ENCODE measurements at regions not wholly inside any gene's neighbourhood (a gene's known extent, or its start where the extent isn't known, plus 50 kb on each side); places are given as distances from the start of the nearest gene placed in this dataset.

GRCh38 chr11:64466115-64466718 is 89.5 kb upstream of the SLC22A11 start:
- Histone ChIP-seq H3K79me2 (no peaks in the 10 kb centered on the region), H3K4me3 (no peak overlapping the region), H4K20me1 (ENCODE audit: insufficient read depth, poor library complexity, severe bottlenecking) (no peaks in the 10 kb centered on the region), H3K27ac (no peak overlapping the region), H3K9me2 (replicated peaks; ENCODE audit: insufficient read depth) (no peaks in the 10 kb centered on the region), H3K9me3 (ENCODE audit: low read depth) (no peaks in the 10 kb centered on the region), H3K4me1 (ENCODE audit: insufficient read depth) (no peaks in the 10 kb centered on the region), H3K4me2 (no peak overlapping the region), H3K27me3 (peaks cover 8% of the 10 kb centered on the region), H3K36me3 (replicated peaks; ENCODE audit: insufficient read depth, low read depth) (no peaks in the 10 kb centered on the region), H2AFZ (no peak overlapping the region)
- WGBS (ENCODE audit: low lambda C conversion rate, missing lambda C conversion rate), result 97% methylated on average over 7 of the region's 7 CpGs
- DNase-seq (ENCODE audit: low spot score), result no peak
- TF ChIP-seq CTCF (IDR thresholded peaks at IDR 0.05; ENCODE audit: poor library complexity), result no peak
- no peak for TF ChIP-seq EZH2 (IDR thresholded peaks at IDR 0.05; ENCODE audit: borderline replicate concordance)
- no peak for TF ChIP-seq EZH2phosphoT487 (IDR thresholded peaks at IDR 0.05; ENCODE audit: low read depth, severe bottlenecking, unreplicated experiment)

- H3K79me2 ChIP-seq, result no peaks in the 10 kb centered on the region
- no peaks in the 10 kb centered on the region for H3K9me3 ChIP-seq (ENCODE audit: low read depth)
- 50% methylated on average over 5 of the region's 5 CpGs for WGBS (ENCODE audit: low lambda C conversion rate, missing lambda C conversion rate)
- no peaks in the 10 kb centered on the region for H4K20me1 ChIP-seq (ENCODE audit: insufficient read depth, poor library complexity, severe bottlenecking)
- no peak for TF ChIP-seq EZH2 (IDR thresholded peaks at IDR 0.05; ENCODE audit: borderline replicate concordance)
- no peak for TF ChIP-seq EZH2phosphoT487 (IDR thresholded peaks at IDR 0.05; ENCODE audit: low read depth, severe bottlenecking, unreplicated experiment)
- TF ChIP-seq CTCF (IDR thresholded peaks at IDR 0.05; ENCODE audit: poor library complexity), result no peak
- H3K9me2 ChIP-seq (replicated peaks; ENCODE audit: insufficient read depth), result no peaks in the 10 kb centered on the region
- peaks cover 8% of the 10 kb centered on the region for H3K27me3 ChIP-seq
- no peak for DNase-seq (ENCODE audit: low spot score)
- no peaks in the 10 kb centered on the region for H3K4me1 ChIP-seq (ENCODE audit: insufficient read depth)
- H3K27ac ChIP-seq, result no peak overlapping the region
- no peak overlapping the region for H3K4me3 ChIP-seq
- no peak overlapping the region for H3K4me2 ChIP-seq
- H2AFZ ChIP-seq, result no peak overlapping the region
- no peaks in the 10 kb centered on the region for H3K36me3 ChIP-seq (replicated peaks; ENCODE audit: insufficient read depth, low read depth)
Measured at GRCh38 chr11:64469288-64469687, 86.5 kb upstream of the SLC22A11 start.

GRCh38 chr11:64472593-64473455 is 82.9 kb upstream of the SLC22A11 start:
- no peaks in the 10 kb centered on the region for H4K20me1 ChIP-seq (ENCODE audit: insufficient read depth, poor library complexity, severe bottlenecking)
- H3K79me2 ChIP-seq, result no peaks in the 10 kb centered on the region
- no peak overlapping the region for H2AFZ ChIP-seq
- no peak overlapping the region for H3K4me3 ChIP-seq
- no peaks in the 10 kb centered on the region for H3K9me2 ChIP-seq (replicated peaks; ENCODE audit: insufficient read depth)
- H3K9me3 ChIP-seq (ENCODE audit: low read depth), result no peaks in the 10 kb centered on the region
- TF ChIP-seq EZH2 (IDR thresholded peaks at IDR 0.05; ENCODE audit: borderline replicate concordance), result no peak
- no peak for TF ChIP-seq CTCF (IDR thresholded peaks at IDR 0.05; ENCODE audit: poor library complexity)
- TF ChIP-seq EZH2phosphoT487 (IDR thresholded peaks at IDR 0.05; ENCODE audit: low read depth, severe bottlenecking, unreplicated experiment), result no peak
- peaks cover 6% of the 10 kb centered on the region for H3K27me3 ChIP-seq
- no peak overlapping the region for H3K27ac ChIP-seq
- WGBS (ENCODE audit: low lambda C conversion rate, missing lambda C conversion rate), result 87% methylated on average over 10 of the region's 10 CpGs
- DNase-seq (ENCODE audit: low spot score), result no peak
- H3K4me1 ChIP-seq (ENCODE audit: insufficient read depth), result no peaks in the 10 kb centered on the region
- H3K36me3 ChIP-seq (replicated peaks; ENCODE audit: insufficient read depth, low read depth), result no peaks in the 10 kb centered on the region
- no peak overlapping the region for H3K4me2 ChIP-seq

All from hepatocyte (in vitro differentiated cells).